ENCODE measurements at regions not wholly inside any gene's neighbourhood (a gene's known extent, or its start where the extent isn't known, plus 50 kb on each side); places are given as distances from the start of the nearest gene placed in this dataset.

DNA sequence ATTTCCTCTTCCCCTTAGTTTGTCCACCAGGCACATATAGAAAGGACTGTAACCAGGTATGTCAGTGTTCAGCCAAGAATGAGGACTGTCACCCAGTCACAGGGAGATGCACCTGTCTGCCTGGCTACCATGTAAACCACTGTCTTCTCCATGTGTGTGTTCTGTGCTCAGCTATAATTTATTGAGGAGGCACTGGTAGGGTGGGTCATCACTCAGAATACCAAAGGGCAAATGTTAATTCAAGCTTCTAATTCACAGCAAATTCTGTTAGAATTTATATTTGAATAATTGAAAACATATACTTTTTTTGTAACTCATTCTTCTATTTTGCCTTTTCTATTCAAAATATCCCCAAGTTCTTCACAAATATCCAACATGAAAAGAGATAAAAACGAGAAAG is 780.4 kb downstream of the MECOM start:
- TF ChIP-seq, protein P1, sequence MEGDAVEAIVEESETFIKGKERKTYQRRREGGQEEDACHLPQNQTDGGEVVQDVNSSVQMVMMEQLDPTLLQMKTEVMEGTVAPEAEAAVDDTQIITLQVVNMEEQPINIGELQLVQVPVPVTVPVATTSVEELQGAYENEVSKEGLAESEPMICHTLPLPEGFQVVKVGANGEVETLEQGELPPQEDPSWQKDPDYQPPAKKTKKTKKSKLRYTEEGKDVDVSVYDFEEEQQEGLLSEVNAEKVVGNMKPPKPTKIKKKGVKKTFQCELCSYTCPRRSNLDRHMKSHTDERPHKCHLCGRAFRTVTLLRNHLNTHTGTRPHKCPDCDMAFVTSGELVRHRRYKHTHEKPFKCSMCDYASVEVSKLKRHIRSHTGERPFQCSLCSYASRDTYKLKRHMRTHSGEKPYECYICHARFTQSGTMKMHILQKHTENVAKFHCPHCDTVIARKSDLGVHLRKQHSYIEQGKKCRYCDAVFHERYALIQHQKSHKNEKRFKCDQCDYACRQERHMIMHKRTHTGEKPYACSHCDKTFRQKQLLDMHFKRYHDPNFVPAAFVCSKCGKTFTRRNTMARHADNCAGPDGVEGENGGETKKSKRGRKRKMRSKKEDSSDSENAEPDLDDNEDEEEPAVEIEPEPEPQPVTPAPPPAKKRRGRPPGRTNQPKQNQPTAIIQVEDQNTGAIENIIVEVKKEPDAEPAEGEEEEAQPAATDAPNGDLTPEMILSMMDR (IDR thresholded peaks at IDR 0.05; ENCODE audit: low read depth, low read length), result no peak
- no peak overlapping the region for H3K4me3 ChIP-seq (ENCODE audit: low read depth, low read length)

DNA sequence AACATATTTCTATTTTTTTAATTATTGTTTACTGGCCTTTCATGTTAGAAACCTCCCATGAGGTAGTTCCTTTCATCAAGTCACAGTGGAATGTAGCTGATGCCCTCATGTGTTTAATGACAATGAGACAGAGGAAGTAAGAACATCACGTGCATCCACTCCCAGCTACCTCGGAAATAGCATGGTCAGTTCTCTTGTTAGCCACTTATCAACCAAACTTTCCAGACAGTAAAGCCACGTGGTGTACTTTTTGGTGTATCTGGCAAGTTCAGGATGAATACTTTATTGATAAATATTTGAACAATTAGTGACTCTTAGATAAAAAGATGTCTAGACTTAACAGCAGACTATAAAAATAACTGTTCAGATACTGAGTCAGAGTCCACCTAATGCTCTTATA is 781.7 kb downstream of the MECOM start:
- no peak overlapping the region for H3K4me3 ChIP-seq (ENCODE audit: low read depth, low read length)
- TF ChIP-seq, protein P1 (IDR thresholded peaks at IDR 0.05; ENCODE audit: low read depth, low read length), result no peak

DNA sequence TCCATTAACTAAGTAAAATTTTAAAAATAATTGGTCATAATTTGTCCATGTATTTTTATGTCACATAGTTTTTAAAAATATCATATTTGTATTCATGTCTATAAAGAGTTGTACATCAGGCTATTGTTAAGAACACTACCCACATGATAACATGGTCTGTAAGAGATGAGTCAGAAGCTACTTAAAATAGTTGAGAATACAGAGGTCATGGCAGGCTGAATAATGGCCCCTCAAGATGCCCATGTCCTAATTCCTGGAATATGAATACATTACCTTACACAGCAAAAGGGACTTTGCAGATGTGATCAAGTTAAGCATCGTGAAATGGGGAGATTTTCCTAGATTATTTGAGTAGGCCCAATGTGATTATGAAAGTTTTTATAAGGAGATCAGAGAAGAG is 782.9 kb upstream of the GOLIM4 start:
- TF ChIP-seq, protein P1 (IDR thresholded peaks at IDR 0.05; ENCODE audit: low read depth, low read length), result no peak
- no peak overlapping the region for H3K4me3 ChIP-seq (ENCODE audit: low read depth, low read length)

DNA sequence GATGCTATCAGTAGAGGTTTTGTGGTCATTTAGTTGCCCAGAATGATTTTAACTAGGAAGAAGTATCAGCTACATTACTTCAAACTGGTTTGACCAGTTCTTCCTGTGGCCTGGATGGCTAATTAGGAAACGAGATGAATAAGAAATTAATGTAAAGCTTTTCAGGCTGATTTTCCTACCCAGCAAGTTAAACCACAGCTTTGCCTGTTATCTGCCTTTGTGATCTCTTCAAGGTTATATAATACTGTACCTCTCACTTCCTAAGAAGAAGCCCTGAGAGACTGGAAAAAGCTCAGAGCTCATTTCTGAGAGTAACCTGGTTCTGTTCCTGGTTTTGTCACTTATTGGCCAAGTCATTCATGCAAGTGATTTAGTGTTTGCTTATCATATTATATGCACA is 782.2 kb upstream of the GOLIM4 start:
- H3K4me3 ChIP-seq (ENCODE audit: low read depth, low read length), result no peak overlapping the region
- TF ChIP-seq, protein P1 (IDR thresholded peaks at IDR 0.05; ENCODE audit: low read depth, low read length), result no peak

DNA sequence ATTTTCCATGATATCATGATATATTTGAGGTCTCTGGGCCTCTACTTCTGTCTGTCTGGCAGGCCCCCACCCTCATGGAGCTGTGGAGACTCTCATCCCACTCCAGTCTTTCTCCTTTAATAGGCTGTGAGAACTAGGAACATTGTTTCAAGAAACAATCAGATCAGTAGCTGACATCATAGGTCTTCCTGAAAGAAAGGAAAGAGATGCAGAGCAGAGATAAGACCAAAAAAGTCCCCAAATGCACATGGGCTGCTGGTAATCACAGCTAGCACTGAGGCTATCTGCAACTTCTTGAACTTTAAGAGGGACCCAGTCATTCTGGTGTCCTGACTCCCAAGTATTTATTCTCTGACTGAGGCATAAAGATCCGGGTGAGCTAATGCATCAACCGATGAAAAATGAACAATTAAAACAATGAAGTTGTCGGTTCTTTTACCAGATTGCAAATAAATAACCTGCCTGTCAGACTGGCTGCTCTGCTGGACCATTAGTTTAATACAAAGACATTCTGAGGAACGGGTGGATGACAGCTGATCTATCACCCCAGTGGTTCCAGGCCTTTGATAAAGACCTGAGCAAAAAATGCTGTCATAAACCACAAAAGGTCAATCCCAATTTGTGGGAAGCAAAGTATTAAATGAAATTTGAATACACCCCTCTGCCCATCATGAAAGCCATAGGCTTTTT is 780.8 kb upstream of the GOLIM4 start:
- no peak overlapping the region for H3K4me3 ChIP-seq (ENCODE audit: low read depth, low read length)
- TF ChIP-seq, protein P1 (IDR thresholded peaks at IDR 0.05; ENCODE audit: low read depth, low read length), result no peak

DNA sequence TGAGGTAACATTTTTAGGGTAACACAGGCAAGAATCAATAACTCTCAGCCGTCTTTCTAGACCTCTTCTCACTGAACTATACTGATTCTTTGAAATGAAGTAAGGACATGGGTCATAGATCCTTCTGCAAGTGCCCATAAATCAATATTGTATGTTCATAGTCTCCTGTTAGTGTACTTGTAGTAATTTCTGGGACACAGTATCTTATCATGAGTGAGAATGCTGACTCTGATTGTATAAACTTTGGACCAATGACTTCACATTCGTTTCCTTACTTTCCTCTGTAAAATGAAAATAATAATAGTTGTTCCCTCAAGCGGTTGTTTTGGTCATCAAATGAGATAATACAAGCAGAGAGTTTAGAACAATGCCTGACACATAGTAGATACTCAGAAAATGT is 777.1 kb upstream of the GOLIM4 start:
- no peak overlapping the region for H3K4me3 ChIP-seq (ENCODE audit: low read depth, low read length)
- TF ChIP-seq, protein P1 (IDR thresholded peaks at IDR 0.05; ENCODE audit: low read depth, low read length), result no peak

DNA sequence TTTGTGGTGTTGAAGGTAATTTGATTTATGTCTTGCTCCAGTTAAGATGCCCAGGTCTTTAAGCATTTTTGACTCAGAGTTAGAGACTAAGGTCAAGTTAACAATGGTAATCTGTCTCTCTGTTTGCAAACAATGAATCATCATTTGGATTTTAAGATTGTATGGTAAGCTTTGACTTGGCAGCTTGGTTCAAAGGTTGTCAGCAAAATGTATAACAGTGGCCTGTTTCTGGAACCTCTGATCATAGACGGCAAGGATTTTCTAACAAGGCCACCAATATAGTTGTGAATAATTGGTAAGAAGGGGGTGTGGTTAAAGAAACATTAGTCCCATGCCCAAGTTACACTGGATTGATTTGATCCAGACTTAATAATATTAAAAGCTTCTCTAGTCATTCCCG is 775.2 kb upstream of the GOLIM4 start:
- H3K4me3 ChIP-seq (ENCODE audit: low read depth, low read length), result no peak overlapping the region
- TF ChIP-seq, protein P1 (IDR thresholded peaks at IDR 0.05; ENCODE audit: low read depth, low read length), result no peak
